ENCODE measurements at regions not wholly inside any gene's neighbourhood (a gene's known extent, or its start where the extent isn't known, plus 50 kb on each side); places are given as distances from the start of the nearest gene placed in this dataset.

DNA sequence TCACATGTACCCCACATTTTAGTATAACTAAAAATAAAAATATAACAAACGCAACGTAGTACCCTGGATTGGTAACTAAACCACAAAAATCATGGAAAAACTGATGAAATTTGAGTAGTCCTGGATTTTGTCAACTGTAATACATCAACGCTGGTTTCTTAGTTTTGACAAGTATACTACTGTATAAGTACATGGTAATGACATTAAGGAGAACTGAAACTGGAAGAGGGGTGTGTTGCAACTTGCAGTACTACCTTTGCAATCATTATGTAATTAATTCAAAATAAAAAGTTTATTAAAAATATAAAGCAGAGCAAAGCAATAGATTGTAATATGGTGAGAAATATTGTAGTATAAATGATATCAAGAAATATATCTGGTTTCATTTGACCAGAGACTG is 1158.0 kb upstream of the SPRY2 start:
- Histone ChIP-seq H3K4me2 (no peak overlapping the region), H3K4me3 (no peak overlapping the region), H3K9me3 (no peaks in the 10 kb centered on the region), H3K27ac (no peak overlapping the region), H3K4me1 (no peaks in the 10 kb centered on the region)
- ATAC-seq (no peak), FAIRE-seq (no peak), DNase-seq (ENCODE audit: low read depth in 1 of 2, low spot score in 1 of 2) (no peak)
- POLR2A ChIA-PET = no interaction called here
- CTCF ChIA-PET = no interaction called here
- TF ChIP-seq HDAC2 (IDR thresholded peaks at IDR 0.05) = no peak
- TF ChIP-seq CHD4 (IDR thresholded peaks at IDR 0.05; ENCODE audit: borderline replicate concordance) = no peak
- no peak for TF ChIP-seq NPAS2 (CRISPR knock-in tag; IDR thresholded peaks at IDR 0.05; ENCODE audit: borderline replicate concordance)
- no peak for TF ChIP-seq FOSB (CRISPR knock-in tag; IDR thresholded peaks at IDR 0.05)
- TF ChIP-seq, protein P1, sequence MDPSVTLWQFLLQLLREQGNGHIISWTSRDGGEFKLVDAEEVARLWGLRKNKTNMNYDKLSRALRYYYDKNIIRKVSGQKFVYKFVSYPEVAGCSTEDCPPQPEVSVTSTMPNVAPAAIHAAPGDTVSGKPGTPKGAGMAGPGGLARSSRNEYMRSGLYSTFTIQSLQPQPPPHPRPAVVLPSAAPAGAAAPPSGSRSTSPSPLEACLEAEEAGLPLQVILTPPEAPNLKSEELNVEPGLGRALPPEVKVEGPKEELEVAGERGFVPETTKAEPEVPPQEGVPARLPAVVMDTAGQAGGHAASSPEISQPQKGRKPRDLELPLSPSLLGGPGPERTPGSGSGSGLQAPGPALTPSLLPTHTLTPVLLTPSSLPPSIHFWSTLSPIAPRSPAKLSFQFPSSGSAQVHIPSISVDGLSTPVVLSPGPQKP (IDR thresholded peaks at IDR 0.05; ENCODE audit: low read depth, low read length) = no peak
- no peak for TF ChIP-seq RAD21 (conservative IDR thresholded peaks at IDR 0.05 in 1 of 2, IDR thresholded peaks at IDR 0.05 in 1 of 2)
- no peak for TF ChIP-seq HOXA7 (CRISPR knock-in tag; IDR thresholded peaks at IDR 0.05)
- TF ChIP-seq, protein P2, sequence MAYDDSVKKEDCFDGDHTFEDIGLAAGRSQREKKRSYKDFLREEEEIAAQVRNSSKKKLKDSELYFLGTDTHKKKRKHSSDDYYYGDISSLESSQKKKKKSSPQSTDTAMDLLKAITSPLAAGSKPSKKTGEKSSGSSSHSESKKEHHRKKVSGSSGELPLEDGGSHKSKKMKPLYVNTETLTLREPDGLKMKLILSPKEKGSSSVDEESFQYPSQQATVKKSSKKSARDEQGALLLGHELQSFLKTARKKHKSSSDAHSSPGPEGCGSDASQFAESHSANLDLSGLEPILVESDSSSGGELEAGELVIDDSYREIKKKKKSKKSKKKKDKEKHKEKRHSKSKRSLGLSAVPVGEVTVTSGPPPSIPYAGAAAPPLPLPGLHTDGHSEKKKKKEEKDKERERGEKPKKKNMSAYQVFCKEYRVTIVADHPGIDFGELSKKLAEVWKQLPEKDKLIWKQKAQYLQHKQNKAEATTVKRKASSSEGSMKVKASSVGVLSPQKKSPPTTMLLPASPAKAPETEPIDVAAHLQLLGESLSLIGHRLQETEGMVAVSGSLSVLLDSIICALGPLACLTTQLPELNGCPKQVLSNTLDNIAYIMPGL (CRISPR knock-in tag; IDR thresholded peaks at IDR 0.05; ENCODE audit: borderline replicate concordance) = no peak
- no peak for TF ChIP-seq MAFK (IDR thresholded peaks at IDR 0.05; ENCODE audit: partially characterized antibody)
- no peak for TF ChIP-seq SMC3 (IDR thresholded peaks at IDR 0.05)
- TF ChIP-seq FOSL2 (IDR thresholded peaks at IDR 0.05) = no peak
- TF ChIP-seq FOSL2 (CRISPR knock-in tag; IDR thresholded peaks at IDR 0.05) = no peak
- no peak for TF ChIP-seq RNF2 (IDR thresholded peaks at IDR 0.05; ENCODE audit: borderline replicate concordance, low read depth)
- TF ChIP-seq POLR2A (IDR thresholded peaks at IDR 0.05; ENCODE audit: low read length) = no peak
- TF ChIP-seq RARB (CRISPR knock-in tag; IDR thresholded peaks at IDR 0.05) = no peak
- TF ChIP-seq, protein P3, sequence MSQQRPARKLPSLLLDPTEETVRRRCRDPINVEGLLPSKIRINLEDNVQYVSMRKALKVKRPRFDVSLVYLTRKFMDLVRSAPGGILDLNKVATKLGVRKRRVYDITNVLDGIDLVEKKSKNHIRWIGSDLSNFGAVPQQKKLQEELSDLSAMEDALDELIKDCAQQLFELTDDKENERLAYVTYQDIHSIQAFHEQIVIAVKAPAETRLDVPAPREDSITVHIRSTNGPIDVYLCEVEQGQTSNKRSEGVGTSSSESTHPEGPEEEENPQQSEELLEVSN (IDR thresholded peaks at IDR 0.05; ENCODE audit: borderline replicate concordance, low read depth) = no peak
- no peak for TF ChIP-seq EHF (CRISPR knock-in tag; IDR thresholded peaks at IDR 0.05)
- TF ChIP-seq ESRRA (IDR thresholded peaks at IDR 0.05; ENCODE audit: borderline replicate concordance, low read length) = no peak
- 10% methylated on average over 3 of the region's 3 CpGs for whole genome bisulfite sequencing (ENCODE audit: missing lambda C conversion rate)

DNA sequence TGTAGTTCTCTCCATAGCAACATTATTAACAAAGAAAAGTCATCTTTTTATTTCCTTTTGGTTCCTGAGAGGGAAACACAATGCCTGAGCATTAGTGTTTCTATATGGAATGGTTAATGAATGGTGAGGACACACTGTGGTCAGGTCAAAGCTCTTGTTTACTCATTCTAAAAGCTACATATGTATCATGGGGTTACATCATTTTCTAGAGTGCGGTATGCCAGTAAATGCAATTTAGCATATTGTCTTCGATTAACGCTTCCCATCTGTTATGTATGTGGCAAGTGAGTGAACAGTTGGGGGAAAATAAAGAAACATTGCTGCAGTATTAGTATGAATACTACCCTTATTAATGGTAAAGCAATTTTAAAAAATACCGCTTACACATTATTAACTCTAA is 1152.2 kb upstream of the SPRY2 start:
- TF ChIP-seq, protein P1 (IDR thresholded peaks at IDR 0.05; ENCODE audit: low read depth, low read length) = no peak
- TF ChIP-seq CHD4 (IDR thresholded peaks at IDR 0.05; ENCODE audit: borderline replicate concordance) (no peak), RCOR1 (IDR thresholded peaks at IDR 0.05; ENCODE audit: low read depth, low read length) (no peak), POLR2A (IDR thresholded peaks at IDR 0.05; ENCODE audit: low read length) (no peak), RFX5 (IDR thresholded peaks at IDR 0.05) (no peak)
- TF ChIP-seq, protein P4, sequence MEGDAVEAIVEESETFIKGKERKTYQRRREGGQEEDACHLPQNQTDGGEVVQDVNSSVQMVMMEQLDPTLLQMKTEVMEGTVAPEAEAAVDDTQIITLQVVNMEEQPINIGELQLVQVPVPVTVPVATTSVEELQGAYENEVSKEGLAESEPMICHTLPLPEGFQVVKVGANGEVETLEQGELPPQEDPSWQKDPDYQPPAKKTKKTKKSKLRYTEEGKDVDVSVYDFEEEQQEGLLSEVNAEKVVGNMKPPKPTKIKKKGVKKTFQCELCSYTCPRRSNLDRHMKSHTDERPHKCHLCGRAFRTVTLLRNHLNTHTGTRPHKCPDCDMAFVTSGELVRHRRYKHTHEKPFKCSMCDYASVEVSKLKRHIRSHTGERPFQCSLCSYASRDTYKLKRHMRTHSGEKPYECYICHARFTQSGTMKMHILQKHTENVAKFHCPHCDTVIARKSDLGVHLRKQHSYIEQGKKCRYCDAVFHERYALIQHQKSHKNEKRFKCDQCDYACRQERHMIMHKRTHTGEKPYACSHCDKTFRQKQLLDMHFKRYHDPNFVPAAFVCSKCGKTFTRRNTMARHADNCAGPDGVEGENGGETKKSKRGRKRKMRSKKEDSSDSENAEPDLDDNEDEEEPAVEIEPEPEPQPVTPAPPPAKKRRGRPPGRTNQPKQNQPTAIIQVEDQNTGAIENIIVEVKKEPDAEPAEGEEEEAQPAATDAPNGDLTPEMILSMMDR (IDR thresholded peaks at IDR 0.05) = no peak
- no peak overlapping the region for H3K4me2 ChIP-seq
- no peaks in the 10 kb centered on the region for H3K9me3 ChIP-seq
- ATAC-seq = no peak
- no peak overlapping the region for H3K27ac ChIP-seq
- no peak for FAIRE-seq
- CTCF ChIA-PET = no interaction called here
- 77% methylated on average over 4 of the region's 4 CpGs for WGBS (ENCODE audit: missing lambda C conversion rate)
- no peak overlapping the region for H3K4me3 ChIP-seq
- no peaks in the 10 kb centered on the region for H3K4me1 ChIP-seq
- no peak for DNase-seq (ENCODE audit: low read depth in 1 of 2, low spot score in 1 of 2)
- POLR2A ChIA-PET = no interaction called here

Data from A549 (cell line).